GM12878 (cell line): ENCODE measurements at regions not wholly inside any gene's neighbourhood (a gene's known extent, or its start where the extent isn't known, plus 50 kb on each side); places are given as distances from the start of the nearest gene placed in this dataset.

Source experiments
- CUX1 ChIP-seq: IDR thresholded peaks from 2 replicates; pipeline ENCODE4 v1.6.1; 2012; ENCODE audit warnings: improper control_type of control experiment, low read depth, low read length; ENCODE audit not compliant: insufficient replicate concordance
- IRF5 ChIP-seq: fragments of 450-650 bp; IDR thresholded peaks from 2 replicates; pipeline ENCODE4 v1.6.1; 2017; ENCODE audit warnings: borderline replicate concordance
- KAT2A ChIP-seq: conservative IDR thresholded peaks from 2 replicates; pipeline ENCODE4 v1.6.1; 2011; ENCODE audit warnings: low read depth, low read length; ENCODE audit not compliant: control insufficient read depth
- KLF5 ChIP-seq: fragments of 450-650 bp; IDR thresholded peaks from 2 replicates; pipeline ENCODE4 v1.6.1; 2014; ENCODE audit warnings: mild to moderate bottlenecking; ENCODE audit not compliant: partially characterized antibody
- MAX ChIP-seq: IDR thresholded peaks from 2 replicates; pipeline ENCODE4 v1.6.1; 2012; ENCODE audit warnings: low read depth, low read length, improper control_type of control experiment
- REST ChIP-seq: IDR thresholded peaks from 2 replicates; pipeline ENCODE4 v1.6.1; 2012; ENCODE audit warnings: mild to moderate bottlenecking, low read depth, low read length
- RUNX3 ChIP-seq: IDR thresholded peaks from 2 replicates; pipeline ENCODE4 v1.6.1; 2012; ENCODE audit warnings: low read length, inconsistent platforms
- TCF12 ChIP-seq: IDR thresholded peaks from 2 replicates; pipeline ENCODE4 v1.6.1; 2011; ENCODE audit warnings: low read depth, mild to moderate bottlenecking, low read length
- TF ChIP-seq, protein P1 (sequence below): fragments of 450-650 bp; IDR thresholded peaks from 2 replicates; pipeline ENCODE4 v1.6.1; 2016; ENCODE audit warnings: mild to moderate bottlenecking
- TF ChIP-seq, protein P2 (sequence below): fragments of 450-650 bp; IDR thresholded peaks from 2 replicates; pipeline ENCODE4 v1.6.1; 2017; ENCODE audit warnings: antibody characterized with exemption, mild to moderate bottlenecking, moderate library complexity

DNA sequence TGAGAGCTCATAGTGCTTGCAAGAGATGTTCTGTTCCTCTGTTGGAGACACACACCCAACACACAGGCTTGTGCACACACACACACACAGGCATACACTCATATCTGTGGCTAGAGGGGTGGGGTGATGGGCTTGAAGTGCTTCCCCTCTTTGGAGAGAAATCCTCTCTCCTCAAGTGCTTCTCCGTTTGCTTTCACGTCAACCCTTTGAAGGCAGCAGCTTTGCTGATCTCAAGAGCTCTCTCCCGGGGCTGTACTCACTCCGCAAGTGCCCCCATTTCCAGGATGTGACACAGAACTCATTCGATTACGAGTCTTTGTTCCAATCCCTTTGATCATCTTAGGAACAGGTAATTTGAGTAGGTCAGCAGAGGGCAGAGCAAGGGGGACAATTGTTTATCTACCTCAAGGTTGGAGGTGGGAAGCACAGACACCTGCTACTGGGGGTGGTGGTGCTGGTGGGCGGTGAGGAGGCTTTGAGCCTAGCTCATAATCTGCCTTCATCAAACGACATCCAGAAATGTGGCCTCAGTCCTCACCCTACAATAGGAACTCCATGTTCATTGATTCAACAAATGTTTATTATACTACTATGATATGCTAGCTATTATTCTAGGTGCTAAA, 529.8 kb upstream of the CADM1 start (continued):
- no peak for TF ChIP-seq REST
- TF ChIP-seq CUX1, result no peak
- TF ChIP-seq KAT2A, result no peak
- TF ChIP-seq RUNX3, result no peak
- TF ChIP-seq TCF12, result no peak
- TF ChIP-seq MAX, result no peak
- no peak for TF ChIP-seq IRF5
- TF ChIP-seq, protein P1, sequence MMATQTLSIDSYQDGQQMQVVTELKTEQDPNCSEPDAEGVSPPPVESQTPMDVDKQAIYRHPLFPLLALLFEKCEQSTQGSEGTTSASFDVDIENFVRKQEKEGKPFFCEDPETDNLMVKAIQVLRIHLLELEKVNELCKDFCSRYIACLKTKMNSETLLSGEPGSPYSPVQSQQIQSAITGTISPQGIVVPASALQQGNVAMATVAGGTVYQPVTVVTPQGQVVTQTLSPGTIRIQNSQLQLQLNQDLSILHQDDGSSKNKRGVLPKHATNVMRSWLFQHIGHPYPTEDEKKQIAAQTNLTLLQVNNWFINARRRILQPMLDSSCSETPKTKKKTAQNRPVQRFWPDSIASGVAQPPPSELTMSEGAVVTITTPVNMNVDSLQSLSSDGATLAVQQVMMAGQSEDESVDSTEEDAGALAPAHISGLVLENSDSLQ, result no peak
- TF ChIP-seq, protein P2, sequence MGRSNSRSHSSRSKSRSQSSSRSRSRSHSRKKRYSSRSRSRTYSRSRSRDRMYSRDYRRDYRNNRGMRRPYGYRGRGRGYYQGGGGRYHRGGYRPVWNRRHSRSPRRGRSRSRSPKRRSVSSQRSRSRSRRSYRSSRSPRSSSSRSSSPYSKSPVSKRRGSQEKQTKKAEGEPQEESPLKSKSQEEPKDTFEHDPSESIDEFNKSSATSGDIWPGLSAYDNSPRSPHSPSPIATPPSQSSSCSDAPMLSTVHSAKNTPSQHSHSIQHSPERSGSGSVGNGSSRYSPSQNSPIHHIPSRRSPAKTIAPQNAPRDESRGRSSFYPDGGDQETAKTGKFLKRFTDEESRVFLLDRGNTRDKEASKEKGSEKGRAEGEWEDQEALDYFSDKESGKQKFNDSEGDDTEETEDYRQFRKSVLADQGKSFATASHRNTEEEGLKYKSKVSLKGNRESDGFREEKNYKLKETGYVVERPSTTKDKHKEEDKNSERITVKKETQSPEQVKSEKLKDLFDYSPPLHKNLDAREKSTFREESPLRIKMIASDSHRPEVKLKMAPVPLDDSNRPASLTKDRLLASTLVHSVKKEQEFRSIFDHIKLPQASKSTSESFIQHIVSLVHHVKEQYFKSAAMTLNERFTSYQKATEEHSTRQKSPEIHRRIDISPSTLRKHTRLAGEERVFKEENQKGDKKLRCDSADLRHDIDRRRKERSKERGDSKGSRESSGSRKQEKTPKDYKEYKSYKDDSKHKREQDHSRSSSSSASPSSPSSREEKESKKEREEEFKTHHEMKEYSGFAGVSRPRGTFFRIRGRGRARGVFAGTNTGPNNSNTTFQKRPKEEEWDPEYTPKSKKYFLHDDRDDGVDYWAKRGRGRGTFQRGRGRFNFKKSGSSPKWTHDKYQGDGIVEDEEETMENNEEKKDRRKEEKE, result no peak
- no peak for TF ChIP-seq KLF5
